ENCODE measurements at regions not wholly inside any gene's neighbourhood (a gene's known extent, or its start where the extent isn't known, plus 50 kb on each side); places are given as distances from the start of the nearest gene placed in this dataset.

GRCh38 chr22:34308101-34308500 is 387.8 kb upstream of the LARGE1 start:
- Histone ChIP-seq H3K27me3 (ENCODE audit: control insufficient read depth, insufficient read depth, low read length) (no peaks in the 10 kb centered on the region), H3K36me3 (ENCODE audit: control insufficient read depth, insufficient read depth, low read length) (no peaks in the 10 kb centered on the region), H3K9ac (no peak overlapping the region), H3K4me2 (ENCODE audit: low read length) (no peak overlapping the region), H2AFZ (no peak overlapping the region), H3K4me3 (ENCODE audit: low read depth, low read length) (no peak overlapping the region), H3K9me3 (ENCODE audit: control insufficient read depth, low read length) (no peaks in the 10 kb centered on the region), H3K79me2 (no peaks in the 10 kb centered on the region), H3K27ac (no peak overlapping the region), H3K4me1 (no peaks in the 10 kb centered on the region)
- no peak for TF ChIP-seq CTCF (IDR thresholded peaks at IDR 0.05)

GRCh38 chr22:34319346-34319745 is 399.1 kb upstream of the LARGE1 start:
- Histone ChIP-seq H3K9ac (no peak overlapping the region), H3K4me1 (no peaks in the 10 kb centered on the region), H2AFZ (no peak overlapping the region), H3K27me3 (ENCODE audit: control insufficient read depth, insufficient read depth, low read length) (no peaks in the 10 kb centered on the region), H3K36me3 (ENCODE audit: control insufficient read depth, insufficient read depth, low read length) (no peaks in the 10 kb centered on the region), H3K79me2 (no peaks in the 10 kb centered on the region), H3K4me3 (ENCODE audit: low read depth, low read length) (no peak overlapping the region), H3K9me3 (ENCODE audit: control insufficient read depth, low read length) (no peaks in the 10 kb centered on the region), H3K4me2 (ENCODE audit: low read length) (no peak overlapping the region), H3K27ac (no peak overlapping the region)
- TF ChIP-seq CTCF (IDR thresholded peaks at IDR 0.05) = no peak

GRCh38 chr22:34324763-34325162 is 404.5 kb upstream of the LARGE1 start:
- Histone ChIP-seq H3K4me2 (ENCODE audit: low read length) (no peak overlapping the region), H3K9me3 (ENCODE audit: control insufficient read depth, low read length) (no peaks in the 10 kb centered on the region), H3K27ac (no peak overlapping the region), H3K4me1 (no peaks in the 10 kb centered on the region), H3K36me3 (ENCODE audit: control insufficient read depth, insufficient read depth, low read length) (no peaks in the 10 kb centered on the region), H3K4me3 (ENCODE audit: low read depth, low read length) (no peak overlapping the region), H2AFZ (no peak overlapping the region), H3K9ac (no peak overlapping the region), H3K27me3 (ENCODE audit: control insufficient read depth, insufficient read depth, low read length) (no peaks in the 10 kb centered on the region), H3K79me2 (no peaks in the 10 kb centered on the region)
- no peak for TF ChIP-seq CTCF (IDR thresholded peaks at IDR 0.05)

GRCh38 chr22:34326901-34327300 is 406.6 kb upstream of the LARGE1 start:
- no peak overlapping the region for H3K4me2 ChIP-seq (ENCODE audit: low read length)
- H3K4me3 ChIP-seq (ENCODE audit: low read depth, low read length) = no peak overlapping the region
- H3K36me3 ChIP-seq (ENCODE audit: control insufficient read depth, insufficient read depth, low read length) = no peaks in the 10 kb centered on the region
- H3K4me1 ChIP-seq = no peaks in the 10 kb centered on the region
- H3K27ac ChIP-seq = no peak overlapping the region
- no peaks in the 10 kb centered on the region for H3K9me3 ChIP-seq (ENCODE audit: control insufficient read depth, low read length)
- no peaks in the 10 kb centered on the region for H3K79me2 ChIP-seq
- no peaks in the 10 kb centered on the region for H3K27me3 ChIP-seq (ENCODE audit: control insufficient read depth, insufficient read depth, low read length)
- no peak for TF ChIP-seq CTCF (IDR thresholded peaks at IDR 0.05)
- no peak overlapping the region for H2AFZ ChIP-seq
- H3K9ac ChIP-seq = no peak overlapping the region

- Histone ChIP-seq H3K4me1 (no peaks in the 10 kb centered on the region), H3K4me2 (ENCODE audit: low read length) (no peak overlapping the region), H2AFZ (no peak overlapping the region), H3K27me3 (ENCODE audit: control insufficient read depth, insufficient read depth, low read length) (no peaks in the 10 kb centered on the region), H3K9ac (no peak overlapping the region), H3K9me3 (ENCODE audit: control insufficient read depth, low read length) (no peaks in the 10 kb centered on the region), H3K79me2 (no peaks in the 10 kb centered on the region), H3K27ac (no peak overlapping the region), H3K36me3 (ENCODE audit: control insufficient read depth, insufficient read depth, low read length) (no peaks in the 10 kb centered on the region), H3K4me3 (ENCODE audit: low read depth, low read length) (no peak overlapping the region)
- no peak for TF ChIP-seq CTCF (IDR thresholded peaks at IDR 0.05)
Measured at GRCh38 chr22:34330432-34330831, 410.2 kb upstream of the LARGE1 start.
